Psoas muscle (tissue), 7 donors: ENCODE measurements at regions not wholly inside any gene's neighbourhood (a gene's known extent, or its start where the extent isn't known, plus 50 kb on each side); places are given as distances from the start of the nearest gene placed in this dataset.

Source experiments
- ATAC-seq, 4 donors: fragments of 200-7000 bp; cut with Tn5 transposase; one replicate each; pipeline ENCODE4 v1.9.1; 2020; ENCODE audit warnings: moderate library complexity in 3 of 4, mild to moderate bottlenecking in 2 of 4
- DNase-seq, 2 donors: peaks; one replicate each; pipeline ENCODE4 v3.0.0-alpha.2; 2020
- H3K27ac ChIP-seq: fragments of 200-600 bp; one replicate; pipeline ENCODE4 v1.8.0; 2022
- H3K27me3 ChIP-seq, 3 donors: fragments of 200-600 bp in 1 of 3; one replicate each; pipeline versions ENCODE4 v1.6.1 to v1.8.0; 2013 to 2022; ENCODE audit warnings: low read length in 2 of 3, mild to moderate bottlenecking in 2 of 3, moderate library complexity in 1 of 3; ENCODE audit not compliant: insufficient read depth in 3 of 3
- H3K36me3 ChIP-seq, 2 donors: fragments of 200-600 bp in 1 of 2; one replicate each; pipeline versions ENCODE4 v1.6.1 to v1.8.0; 2013 to 2022; ENCODE audit warnings: low read depth in 1 of 2, mild to moderate bottlenecking in 1 of 2, moderate library complexity in 1 of 2; ENCODE audit not compliant: insufficient read depth in 1 of 2
- H3K4me1 ChIP-seq: fragments of 200-600 bp; one replicate; pipeline ENCODE4 v1.8.0; 2022
- H3K4me3 ChIP-seq: fragments of 200-600 bp; one replicate; pipeline ENCODE4 v1.8.0; 2022; ENCODE audit warnings: mild to moderate bottlenecking
- H3K9me3 ChIP-seq: fragments of 200-600 bp; one replicate; pipeline ENCODE4 v1.8.0; 2022
- WGBS, 3 donors: extraction: QIAGEN DNeasy Blood & Tissue Kit; methylation state at CpG; one replicate each; pipeline versions ENCODE4 v1.1.6 to v1.1.7; 2013; 5-methylcytosine and 5-hydroxymethylcytosine counted together
- intact Hi-C, 2 donors: fragments of 100-400 bp; cut with DNase I; formaldehyde crosslinking; loops; one replicate each; pipeline versions ENCODE4 v1.11.0 to v1.14.2; 2022
- TF ChIP-seq, protein P1 (sequence below): fragments of 200-600 bp; IDR thresholded peaks from one replicate; pipeline ENCODE4 v1.8.0; 2022; ENCODE audit warnings: antibody characterized with exemption
- donor health status: healthy with polysubstance abuse.
- donor health status: DM: no; HTN: no; CAD: no; lungs with moderate emphysema.
- donor health status: Bipolar disorder and iron deficiency.
- donor health status: healthy.
- donor health status: DM: yes; HTN: yes; CAD: no.
- donor health status: DM: no; HTN: no; CAD: no.
- donor health status: DM: yes; HTN: yes; CAD: no.

DNA sequence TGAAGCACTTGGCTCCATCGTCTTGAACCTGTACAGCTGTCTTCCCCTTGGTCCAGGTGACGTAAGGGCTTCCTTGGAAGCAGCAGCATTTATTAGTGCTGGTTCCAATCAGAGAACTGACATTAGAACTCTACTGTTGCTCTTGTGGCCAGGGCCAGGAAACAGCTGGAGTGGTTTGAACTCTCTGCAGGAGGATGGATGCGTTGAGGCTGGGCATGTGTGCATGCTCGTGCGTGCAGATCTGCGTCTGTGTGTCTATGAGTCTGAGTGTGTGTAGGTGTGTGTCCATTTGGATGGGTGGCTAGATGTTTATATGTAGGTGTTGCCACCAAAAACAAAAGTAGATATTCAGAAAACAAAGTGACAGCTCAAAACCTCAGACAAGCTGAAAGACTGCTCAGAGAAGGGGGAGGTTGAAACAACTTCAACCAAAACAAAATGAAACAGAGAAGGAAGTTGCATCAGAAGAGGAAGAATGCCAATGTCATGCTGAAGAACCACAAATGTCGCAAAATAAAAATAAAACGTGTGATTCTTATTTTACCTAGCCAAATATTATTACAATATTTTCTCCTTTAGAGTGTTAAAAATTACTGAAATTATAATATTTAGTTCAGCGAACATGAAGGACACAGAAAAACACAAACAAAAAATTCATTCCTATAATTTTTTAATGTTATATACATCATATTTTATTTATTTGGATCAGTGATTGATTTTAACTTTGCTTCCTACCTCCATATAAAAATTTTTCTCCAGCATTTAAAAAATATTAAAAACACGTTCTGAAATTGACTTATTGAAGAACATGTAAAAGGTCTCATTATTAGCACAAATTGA is 96.1 kb upstream of the MKLN1 start:
- ATAC-seq (no peak), DNase-seq (no peak)
- no peaks in the 10 kb centered on the region for H3K9me3 ChIP-seq
- H3K4me1 ChIP-seq: peaks cover 11% of the 10 kb centered on the region
- H3K27ac ChIP-seq: no peak overlapping the region
- WGBS, 3 donors: 76 to 83% (median 80%) methylated on average over 10 of the region's 10 CpGs
- H3K27me3 ChIP-seq: no peaks in the 10 kb centered on the region
- TF ChIP-seq, protein P1, sequence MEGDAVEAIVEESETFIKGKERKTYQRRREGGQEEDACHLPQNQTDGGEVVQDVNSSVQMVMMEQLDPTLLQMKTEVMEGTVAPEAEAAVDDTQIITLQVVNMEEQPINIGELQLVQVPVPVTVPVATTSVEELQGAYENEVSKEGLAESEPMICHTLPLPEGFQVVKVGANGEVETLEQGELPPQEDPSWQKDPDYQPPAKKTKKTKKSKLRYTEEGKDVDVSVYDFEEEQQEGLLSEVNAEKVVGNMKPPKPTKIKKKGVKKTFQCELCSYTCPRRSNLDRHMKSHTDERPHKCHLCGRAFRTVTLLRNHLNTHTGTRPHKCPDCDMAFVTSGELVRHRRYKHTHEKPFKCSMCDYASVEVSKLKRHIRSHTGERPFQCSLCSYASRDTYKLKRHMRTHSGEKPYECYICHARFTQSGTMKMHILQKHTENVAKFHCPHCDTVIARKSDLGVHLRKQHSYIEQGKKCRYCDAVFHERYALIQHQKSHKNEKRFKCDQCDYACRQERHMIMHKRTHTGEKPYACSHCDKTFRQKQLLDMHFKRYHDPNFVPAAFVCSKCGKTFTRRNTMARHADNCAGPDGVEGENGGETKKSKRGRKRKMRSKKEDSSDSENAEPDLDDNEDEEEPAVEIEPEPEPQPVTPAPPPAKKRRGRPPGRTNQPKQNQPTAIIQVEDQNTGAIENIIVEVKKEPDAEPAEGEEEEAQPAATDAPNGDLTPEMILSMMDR: no peak
- no peak overlapping the region for H3K4me3 ChIP-seq
- H3K36me3 ChIP-seq: no peaks in the 10 kb centered on the region
- intact Hi-C loops: no loop called here

DNA sequence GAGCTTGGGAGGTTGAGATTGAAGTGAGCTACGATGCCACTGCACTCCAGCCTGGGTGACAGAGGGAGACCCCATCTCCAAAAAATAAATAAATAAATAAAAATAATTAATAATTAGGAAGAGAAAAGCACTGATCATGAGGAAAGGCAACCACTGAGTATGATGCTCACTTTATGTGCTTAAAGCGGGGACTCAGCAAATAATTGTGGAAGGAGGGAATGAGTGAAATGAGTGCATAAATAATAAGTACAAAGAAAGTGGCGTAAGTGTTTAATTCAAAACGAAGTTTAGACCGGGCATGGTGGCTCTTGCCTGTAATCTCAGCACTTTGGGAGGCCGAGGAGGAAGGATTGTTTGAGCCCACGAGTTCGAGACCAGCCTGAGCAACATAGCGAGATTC is 94.9 kb upstream of the MKLN1 start:
- H3K36me3 ChIP-seq: no peaks in the 10 kb centered on the region
- TF ChIP-seq, protein P1: no peak
- H3K27ac ChIP-seq: no peak overlapping the region
- intact Hi-C loops: no loop called here
- H3K4me1 ChIP-seq: peaks cover 11% of the 10 kb centered on the region
- 91 to 98% (median 97%) methylated on average over 9 of the region's 9 CpGs for WGBS, 3 donors
- no peaks in the 10 kb centered on the region for H3K9me3 ChIP-seq
- H3K27me3 ChIP-seq: no peaks in the 10 kb centered on the region
- no peak overlapping the region for H3K4me3 ChIP-seq
- DNase-seq (no peak), ATAC-seq (no peak)

DNA sequence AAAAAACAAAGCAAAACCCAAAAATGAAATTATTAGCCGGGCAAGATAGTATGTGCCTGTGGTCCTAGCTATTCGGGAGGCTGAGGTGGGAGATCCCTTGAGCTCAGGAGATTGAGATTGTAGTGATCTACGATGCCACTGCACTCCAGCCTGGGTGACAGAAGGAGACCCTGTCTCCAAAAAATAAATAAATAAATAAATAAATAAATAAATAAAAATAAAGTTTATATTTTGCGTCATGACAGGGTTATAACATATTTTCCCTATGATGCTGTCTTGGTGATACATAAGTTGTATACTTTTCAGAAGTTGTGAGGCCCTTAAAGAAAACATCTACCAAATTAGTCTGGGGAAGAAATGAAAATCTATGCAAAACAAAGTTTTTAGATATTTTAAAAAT is 94.5 kb upstream of the MKLN1 start:
- DNase-seq: no peak
- TF ChIP-seq, protein P1: no peak
- H3K9me3 ChIP-seq: no peaks in the 10 kb centered on the region
- H3K27me3 ChIP-seq: no peaks in the 10 kb centered on the region
- no peak overlapping the region for H3K27ac ChIP-seq
- 96 to 100% (median 98%) methylated on average over 4 of the region's 4 CpGs for WGBS, 3 donors
- no peak overlapping the region for H3K4me3 ChIP-seq
- H3K36me3 ChIP-seq: no peaks in the 10 kb centered on the region
- ATAC-seq: no peak
- intact Hi-C loops: no loop called here
- peaks cover 11% of the 10 kb centered on the region for H3K4me1 ChIP-seq

DNA sequence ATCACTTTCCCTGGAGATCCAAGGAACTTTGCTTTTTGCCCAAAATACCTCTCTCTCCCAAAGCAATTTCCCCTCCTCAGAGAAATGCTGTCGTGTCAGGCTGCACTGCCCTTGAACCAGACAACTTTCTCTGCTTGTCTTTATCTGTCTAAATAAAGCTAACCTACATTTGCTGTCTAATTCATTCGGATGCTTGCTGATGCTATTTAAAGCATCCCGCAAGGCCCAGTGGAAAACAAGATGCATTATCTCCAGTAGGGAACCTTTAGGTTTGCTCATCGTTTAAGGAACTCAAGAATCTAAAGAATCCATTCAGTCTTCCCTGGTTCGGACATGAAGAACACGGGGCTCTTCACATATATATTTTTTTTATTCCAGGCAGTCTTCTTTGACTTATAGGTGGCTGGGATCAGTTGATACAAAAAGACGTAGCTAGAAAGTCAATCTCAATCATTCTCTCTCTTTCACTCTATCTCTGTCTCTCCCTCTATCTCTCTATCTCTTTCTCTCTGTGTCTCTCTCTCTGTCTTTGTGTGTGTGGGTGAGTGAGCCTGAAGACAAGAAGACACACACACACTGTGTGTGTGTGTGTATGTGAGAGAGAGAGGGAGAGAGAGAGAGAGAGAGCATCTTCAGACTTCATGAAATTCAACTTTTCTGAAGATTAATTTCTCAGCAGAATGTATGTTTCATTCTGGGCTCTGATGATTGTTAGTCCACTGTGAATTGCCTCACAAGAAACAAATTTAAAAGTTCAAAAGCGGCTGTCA is 92.8 kb upstream of the MKLN1 start:
- H3K4me1 ChIP-seq: peaks cover 11% of the 10 kb centered on the region
- no peaks in the 10 kb centered on the region for H3K9me3 ChIP-seq
- ATAC-seq: peak; percentile 37 to 83 (median 76)
- no peaks in the 10 kb centered on the region for H3K27me3 ChIP-seq
- no peaks in the 10 kb centered on the region for H3K36me3 ChIP-seq
- no peak overlapping the region for H3K4me3 ChIP-seq
- no peak for DNase-seq
- intact Hi-C loops: loop anchor here in 1 of 2 donors (5.0 kb wide), 1 partner anchor 38 kb away; no protein-coding TSS in a partner anchor
- TF ChIP-seq, protein P1: no peak
- peak overlapping the region; percentile 66 for H3K27ac ChIP-seq
- 34 to 48% (median 36%) methylated on average over 8 of the region's 8 CpGs for WGBS, 3 donors
